ENCODE measurements at regions not wholly inside any gene's neighbourhood (a gene's known extent, or its start where the extent isn't known, plus 50 kb on each side); places are given as distances from the start of the nearest gene placed in this dataset.

DNA sequence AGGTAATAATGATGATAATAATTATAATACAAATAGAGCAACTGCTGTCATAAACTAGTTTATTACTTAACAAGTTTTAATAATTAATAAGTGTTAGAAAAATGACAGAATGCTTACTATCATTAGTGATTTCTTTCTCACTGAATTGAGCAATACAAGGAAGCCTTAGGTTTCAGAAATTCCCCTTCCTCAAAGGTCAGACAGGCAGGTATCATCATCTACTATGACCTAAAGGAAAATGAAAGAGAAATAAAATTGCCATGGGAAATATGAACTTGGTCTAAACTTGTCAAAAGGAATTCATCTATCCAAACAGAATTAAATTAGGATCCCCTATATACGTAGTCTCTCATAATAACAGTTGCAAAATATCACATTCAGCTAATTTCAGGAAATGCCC is 56.3 kb upstream of the SLC7A11 start:
- Mint-ChIP-seq H3K27ac (no peak overlapping the region), H3K27me3 (no peaks in the 10 kb centered on the region), H3K36me3 (ENCODE audit: insufficient read depth) (no peaks in the 10 kb centered on the region), H3K4me1 (ENCODE audit: low read depth) (peaks cover 8% of the 10 kb centered on the region), H3K9me3 (ENCODE audit: low read depth) (no peaks in the 10 kb centered on the region), H3K4me3 (ENCODE audit: low read depth) (no peak overlapping the region)
- TF ChIP-seq, protein P1, sequence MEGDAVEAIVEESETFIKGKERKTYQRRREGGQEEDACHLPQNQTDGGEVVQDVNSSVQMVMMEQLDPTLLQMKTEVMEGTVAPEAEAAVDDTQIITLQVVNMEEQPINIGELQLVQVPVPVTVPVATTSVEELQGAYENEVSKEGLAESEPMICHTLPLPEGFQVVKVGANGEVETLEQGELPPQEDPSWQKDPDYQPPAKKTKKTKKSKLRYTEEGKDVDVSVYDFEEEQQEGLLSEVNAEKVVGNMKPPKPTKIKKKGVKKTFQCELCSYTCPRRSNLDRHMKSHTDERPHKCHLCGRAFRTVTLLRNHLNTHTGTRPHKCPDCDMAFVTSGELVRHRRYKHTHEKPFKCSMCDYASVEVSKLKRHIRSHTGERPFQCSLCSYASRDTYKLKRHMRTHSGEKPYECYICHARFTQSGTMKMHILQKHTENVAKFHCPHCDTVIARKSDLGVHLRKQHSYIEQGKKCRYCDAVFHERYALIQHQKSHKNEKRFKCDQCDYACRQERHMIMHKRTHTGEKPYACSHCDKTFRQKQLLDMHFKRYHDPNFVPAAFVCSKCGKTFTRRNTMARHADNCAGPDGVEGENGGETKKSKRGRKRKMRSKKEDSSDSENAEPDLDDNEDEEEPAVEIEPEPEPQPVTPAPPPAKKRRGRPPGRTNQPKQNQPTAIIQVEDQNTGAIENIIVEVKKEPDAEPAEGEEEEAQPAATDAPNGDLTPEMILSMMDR (IDR thresholded peaks at IDR 0.05; ENCODE audit: unreplicated experiment): no peak
- DNase-seq (ENCODE audit: low spot score, unreplicated experiment): no peak

DNA sequence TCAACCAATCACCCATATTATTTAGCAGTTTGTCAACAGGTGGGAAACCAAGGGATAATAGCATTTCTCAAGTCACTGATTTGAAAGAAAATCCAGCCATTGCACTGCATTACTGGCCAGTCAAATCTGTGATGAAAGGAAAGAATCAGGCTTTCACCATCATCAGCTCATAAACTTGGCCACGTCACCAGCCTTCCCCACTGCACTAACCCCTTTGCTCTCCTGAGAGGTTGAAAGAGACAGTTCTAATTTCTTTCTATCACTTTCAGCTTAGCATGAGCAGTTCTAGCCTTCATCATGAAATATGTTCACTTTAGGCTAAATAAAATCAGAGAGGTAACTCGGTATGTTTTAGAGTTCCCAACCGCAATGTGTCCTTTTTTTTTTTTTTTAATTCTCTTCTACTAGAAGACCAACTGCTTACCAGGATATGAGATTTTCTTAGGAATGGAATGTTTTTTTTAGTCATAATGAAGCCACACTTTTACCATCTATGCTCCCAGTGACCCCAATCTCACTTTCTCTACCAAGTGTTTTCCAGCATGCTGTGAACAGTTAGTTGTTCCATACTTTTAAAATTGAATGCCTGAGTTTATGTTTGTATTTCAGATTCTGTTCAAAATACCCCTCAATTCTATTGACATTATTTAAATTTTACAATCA is 55.7 kb upstream of the SLC7A11 start:
- no peaks in the 10 kb centered on the region for H3K27me3 Mint-ChIP-seq
- H3K9me3 Mint-ChIP-seq (ENCODE audit: low read depth): no peaks in the 10 kb centered on the region
- H3K4me1 Mint-ChIP-seq (ENCODE audit: low read depth): peaks cover 8% of the 10 kb centered on the region
- no peaks in the 10 kb centered on the region for H3K36me3 Mint-ChIP-seq (ENCODE audit: insufficient read depth)
- DNase-seq (ENCODE audit: low spot score, unreplicated experiment): no peak
- TF ChIP-seq, protein P1 (IDR thresholded peaks at IDR 0.05; ENCODE audit: unreplicated experiment): no peak
- H3K4me3 Mint-ChIP-seq (ENCODE audit: low read depth): no peak overlapping the region
- no peak overlapping the region for H3K27ac Mint-ChIP-seq

DNA sequence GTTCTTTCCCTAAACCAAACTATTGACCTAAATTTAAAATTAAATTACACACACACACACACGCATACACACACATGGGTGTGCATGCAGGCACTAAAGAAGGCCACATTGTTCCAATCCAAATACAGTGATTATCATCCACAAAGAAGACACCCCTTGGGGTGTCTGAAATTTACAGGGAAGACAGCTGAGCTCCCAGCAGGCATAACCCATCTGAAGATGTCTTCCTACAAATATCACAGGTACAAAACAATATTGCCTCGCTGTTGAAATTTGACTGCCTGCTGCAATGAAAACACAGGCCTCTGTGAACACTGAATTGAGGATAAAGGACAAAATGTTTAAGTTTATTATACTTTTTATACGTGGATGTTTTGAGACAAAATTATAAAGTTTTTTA is 50.2 kb upstream of the SLC7A11 start:
- Mint-ChIP-seq H3K4me1 (ENCODE audit: low read depth) (peaks cover 3% of the 10 kb centered on the region), H3K4me3 (ENCODE audit: low read depth) (no peak overlapping the region), H3K27ac (no peak overlapping the region), H3K27me3 (no peaks in the 10 kb centered on the region), H3K9me3 (ENCODE audit: low read depth) (no peaks in the 10 kb centered on the region), H3K36me3 (ENCODE audit: insufficient read depth) (no peaks in the 10 kb centered on the region)
- TF ChIP-seq, protein P1 (IDR thresholded peaks at IDR 0.05; ENCODE audit: unreplicated experiment): no peak
- DNase-seq (ENCODE audit: low spot score, unreplicated experiment): no peak

All from progenitor cell of endocrine pancreas (in vitro differentiated cells).